Fibroblast of pulmonary artery (primary cell): ENCODE measurements at regions not wholly inside any gene's neighbourhood (a gene's known extent, or its start where the extent isn't known, plus 50 kb on each side); places are given as distances from the start of the nearest gene placed in this dataset.

Source experiments
- DNase-seq: peaks from one replicate; pipeline ENCODE4 v3.0.0-alpha.2; 2010; ENCODE audit warnings: low read depth
- H3K4me3 ChIP-seq: replicated peaks from 2 replicates; pipeline ENCODE4 v1.5.1; 2011; ENCODE audit warnings: low read depth, mild to moderate bottlenecking, control low read depth, low read length, moderate library complexity
- TF ChIP-seq, protein P1 (sequence below): IDR thresholded peaks from 2 replicates; pipeline ENCODE4 v1.5.1; 2011; ENCODE audit warnings: mild to moderate bottlenecking, control low read depth, low read length, inconsistent platforms; ENCODE audit errors: missing control alignments

GRCh38 chr14:96730386-96730785 lies 66.8 kb upstream of the VRK1 start:
- DNase-seq, result no peak
- no peak overlapping the region for H3K4me3 ChIP-seq
- TF ChIP-seq, protein P1, sequence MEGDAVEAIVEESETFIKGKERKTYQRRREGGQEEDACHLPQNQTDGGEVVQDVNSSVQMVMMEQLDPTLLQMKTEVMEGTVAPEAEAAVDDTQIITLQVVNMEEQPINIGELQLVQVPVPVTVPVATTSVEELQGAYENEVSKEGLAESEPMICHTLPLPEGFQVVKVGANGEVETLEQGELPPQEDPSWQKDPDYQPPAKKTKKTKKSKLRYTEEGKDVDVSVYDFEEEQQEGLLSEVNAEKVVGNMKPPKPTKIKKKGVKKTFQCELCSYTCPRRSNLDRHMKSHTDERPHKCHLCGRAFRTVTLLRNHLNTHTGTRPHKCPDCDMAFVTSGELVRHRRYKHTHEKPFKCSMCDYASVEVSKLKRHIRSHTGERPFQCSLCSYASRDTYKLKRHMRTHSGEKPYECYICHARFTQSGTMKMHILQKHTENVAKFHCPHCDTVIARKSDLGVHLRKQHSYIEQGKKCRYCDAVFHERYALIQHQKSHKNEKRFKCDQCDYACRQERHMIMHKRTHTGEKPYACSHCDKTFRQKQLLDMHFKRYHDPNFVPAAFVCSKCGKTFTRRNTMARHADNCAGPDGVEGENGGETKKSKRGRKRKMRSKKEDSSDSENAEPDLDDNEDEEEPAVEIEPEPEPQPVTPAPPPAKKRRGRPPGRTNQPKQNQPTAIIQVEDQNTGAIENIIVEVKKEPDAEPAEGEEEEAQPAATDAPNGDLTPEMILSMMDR, result no peak

DNA sequence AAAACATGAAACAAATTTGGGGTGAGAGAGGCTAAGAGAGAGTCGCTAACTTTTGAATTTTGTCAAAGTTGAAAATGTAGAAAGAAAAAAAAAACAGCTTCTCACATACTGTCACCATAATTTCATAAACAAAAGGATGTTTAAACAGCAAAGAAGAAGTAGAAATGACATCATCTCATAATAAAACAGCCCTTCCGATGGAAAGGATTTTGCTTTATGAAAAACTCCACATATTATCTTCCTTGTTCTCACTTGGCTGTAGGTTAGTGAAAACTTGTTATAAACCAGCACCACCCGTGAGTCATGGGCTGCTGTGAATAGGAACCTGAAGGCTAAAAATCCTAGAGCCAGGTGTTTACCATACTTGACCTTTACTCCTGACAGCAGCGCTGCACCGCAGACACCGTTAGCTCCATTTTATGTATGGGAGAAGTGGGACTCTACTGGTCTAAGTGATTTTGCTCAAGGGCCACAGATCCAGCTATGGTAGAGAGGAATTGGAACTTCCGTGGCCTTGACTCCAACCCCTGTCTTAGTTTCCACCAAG lies 63.0 kb upstream of the VRK1 start:
- no peak for DNase-seq
- TF ChIP-seq, protein P1, result no peak
- H3K4me3 ChIP-seq, result no peak overlapping the region

DNA sequence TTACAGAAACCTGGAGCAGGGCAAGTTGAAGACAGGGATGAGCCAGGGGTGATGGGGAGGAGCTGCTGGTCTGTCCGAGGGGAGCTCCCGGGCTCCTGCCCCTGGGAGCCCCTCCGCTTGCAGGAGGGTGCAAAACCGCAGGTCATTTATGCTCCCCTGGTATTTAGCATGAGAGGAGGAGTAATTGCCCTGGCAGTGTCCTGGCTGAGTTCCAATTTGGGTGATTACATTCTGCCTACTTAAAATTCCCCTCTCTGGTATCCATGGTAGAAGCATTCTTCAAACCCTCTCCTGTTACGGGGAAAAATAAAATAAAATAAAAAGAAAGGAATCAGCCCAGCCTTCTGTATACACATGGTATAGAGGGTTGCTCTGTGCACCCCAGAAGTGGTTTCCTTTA lies 61.7 kb upstream of the VRK1 start:
- TF ChIP-seq, protein P1, result no peak
- no peak overlapping the region for H3K4me3 ChIP-seq
- no peak for DNase-seq

GRCh38 chr14:96736439-96736838 lies 60.7 kb upstream of the VRK1 start:
- TF ChIP-seq, protein P1, result no peak
- DNase-seq, result no peak
- no peak overlapping the region for H3K4me3 ChIP-seq

DNA sequence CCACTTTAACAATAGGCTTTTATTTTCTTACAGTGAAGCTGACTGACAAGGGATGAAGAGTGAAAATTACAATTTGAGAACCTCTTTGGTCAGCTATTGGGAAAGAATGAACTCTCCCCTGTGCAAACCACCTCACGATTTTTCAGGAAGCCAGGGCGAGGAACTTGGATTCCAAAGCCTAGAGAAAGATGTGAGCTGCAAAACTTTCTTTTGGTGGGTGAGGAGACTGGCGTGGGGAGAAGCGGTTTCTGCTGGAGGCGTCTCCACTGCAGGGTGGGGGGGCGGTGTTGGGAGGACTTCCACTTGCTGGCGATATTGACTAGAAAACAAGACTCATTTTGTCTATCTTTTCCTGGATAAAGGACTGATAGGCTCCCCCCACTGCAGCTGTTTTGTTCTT lies 59.3 kb upstream of the VRK1 start:
- TF ChIP-seq, protein P1, result no peak
- DNase-seq, result no peak
- no peak overlapping the region for H3K4me3 ChIP-seq

- DNase-seq, result no peak
- no peak overlapping the region for H3K4me3 ChIP-seq
- TF ChIP-seq, protein P1, result no peak
Observed at GRCh38 chr14:96739200-96739910, 57.8 kb upstream of the VRK1 start.
